ENCODE measurements at regions not wholly inside any gene's neighbourhood (a gene's known extent, or its start where the extent isn't known, plus 50 kb on each side); places are given as distances from the start of the nearest gene placed in this dataset.
"Not testable (repeated sequence)": the region's sequence is repeated elsewhere in the genome, so short reads cannot be mapped to it uniquely, and the experiment has no call there.

- no peak for DNase-seq
Measured at GRCh38 chr20:60171313-60171712, 213.1 kb downstream of the CDH26 start.

- no peak for DNase-seq
Measured at GRCh38 chr20:60171738-60172137, 213.5 kb downstream of the CDH26 start.

GRCh38 chr20:60172346-60172984, 214.2 kb downstream of the CDH26 start:
- no peak for DNase-seq

- no peak for DNase-seq
Measured at GRCh38 chr20:60177080-60177479, 218.9 kb downstream of the CDH26 start.

- DNase-seq, result no peak
Measured at GRCh38 chr20:60180986-60181385, 222.8 kb downstream of the CDH26 start.

GRCh38 chr20:60186412-60186811, 228.2 kb downstream of the CDH26 start:
- no peak for DNase-seq

GRCh38 chr20:60187683-60188082, 229.5 kb downstream of the CDH26 start:
- no peak for DNase-seq

GRCh38 chr20:60191014-60191413, 232.8 kb downstream of the CDH26 start:
- DNase-seq, result no peak

- no peak for DNase-seq
Measured at GRCh38 chr20:60192326-60192725, 234.1 kb downstream of the CDH26 start.

GRCh38 chr20:60199132-60199531, 240.9 kb downstream of the CDH26 start:
- DNase-seq, result not testable (repeated sequence)

- no peak for DNase-seq
Measured at GRCh38 chr20:60199866-60200265, 241.6 kb downstream of the CDH26 start.

- DNase-seq, result no peak
Measured at GRCh38 chr20:60200305-60200918, 242.2 kb downstream of the CDH26 start.

- no peak for DNase-seq
Measured at GRCh38 chr20:60201198-60201835, 243.1 kb downstream of the CDH26 start.

GRCh38 chr20:60202046-60202445, 243.8 kb downstream of the CDH26 start:
- DNase-seq, result no peak

GRCh38 chr20:60203451-60203850, 245.2 kb downstream of the CDH26 start:
- DNase-seq, result no peak

- no peak for DNase-seq
Measured at GRCh38 chr20:60204601-60205000, 246.4 kb downstream of the CDH26 start.

- no peak for DNase-seq
Measured at GRCh38 chr20:60206259-60206658, 248.0 kb downstream of the CDH26 start.

- no peak for DNase-seq
Measured at GRCh38 chr20:60209048-60209447, 250.8 kb downstream of the CDH26 start.

GRCh38 chr20:60210779-60211617, 252.8 kb downstream of the CDH26 start:
- DNase-seq, result peak in 11 of 14 donors; percentile 4 to 59 (median 25)

- DNase-seq, result no peak
Measured at GRCh38 chr20:60211618-60212463, 253.6 kb downstream of the CDH26 start.

GRCh38 chr20:60212695-60213094, 254.5 kb downstream of the CDH26 start:
- DNase-seq, result no peak

All from C1 segment of cervical spinal cord (tissue), 14 donors.